Hematopoietic multipotent progenitor cell treated with erythropoietin and hydrocortisone succinate and interleukin-3 and kit ligand, for 6 days (in vitro differentiated cells): ENCODE measurements at regions not wholly inside any gene's neighbourhood (a gene's known extent, or its start where the extent isn't known, plus 50 kb on each side); places are given as distances from the start of the nearest gene placed in this dataset.

Experiments
- DNase-seq: peaks from one replicate; pipeline ENCODE4 v3.0.0-alpha.2; 2015

DNA sequence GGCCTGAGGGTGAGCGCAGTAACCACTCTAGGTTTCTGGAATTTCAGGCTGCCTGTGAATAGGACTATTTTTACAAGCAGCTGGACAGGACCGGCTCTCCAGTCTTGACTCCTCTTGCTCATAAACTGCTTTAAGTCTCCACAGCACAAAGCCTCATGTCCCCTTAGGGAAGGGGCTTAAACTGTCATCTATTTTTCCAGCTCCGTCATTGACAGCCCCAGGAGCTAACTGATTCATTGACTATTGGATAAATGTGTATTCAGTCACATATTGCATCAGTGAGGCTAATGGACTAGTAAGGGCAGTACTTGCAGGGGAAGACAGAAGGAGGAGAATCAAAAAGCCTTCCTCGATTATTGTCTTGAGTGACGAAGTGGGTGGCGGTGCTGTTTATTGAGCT, 719.4 kb upstream of the ADAMTS16 start:
- DNase-seq = no peak

DNA sequence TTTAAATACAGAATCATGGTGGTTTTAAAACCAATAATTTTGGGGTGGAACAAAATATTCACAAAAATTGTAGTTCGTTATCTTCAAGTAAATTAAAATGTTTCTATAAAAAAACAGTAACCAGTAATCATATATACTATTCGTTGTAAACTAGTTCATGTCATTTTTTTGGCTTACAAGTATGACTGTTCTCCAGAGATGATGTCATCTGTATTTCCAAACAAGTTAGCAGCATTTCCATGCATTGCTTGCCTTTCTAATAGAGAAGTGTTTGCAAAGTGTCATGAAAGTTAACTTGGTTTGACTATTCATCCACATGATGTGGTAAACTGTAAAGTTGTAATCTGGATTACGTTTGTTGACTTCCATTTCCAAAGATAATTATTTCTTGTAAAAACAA, 717.9 kb upstream of the ADAMTS16 start:
- DNase-seq = no peak

DNA sequence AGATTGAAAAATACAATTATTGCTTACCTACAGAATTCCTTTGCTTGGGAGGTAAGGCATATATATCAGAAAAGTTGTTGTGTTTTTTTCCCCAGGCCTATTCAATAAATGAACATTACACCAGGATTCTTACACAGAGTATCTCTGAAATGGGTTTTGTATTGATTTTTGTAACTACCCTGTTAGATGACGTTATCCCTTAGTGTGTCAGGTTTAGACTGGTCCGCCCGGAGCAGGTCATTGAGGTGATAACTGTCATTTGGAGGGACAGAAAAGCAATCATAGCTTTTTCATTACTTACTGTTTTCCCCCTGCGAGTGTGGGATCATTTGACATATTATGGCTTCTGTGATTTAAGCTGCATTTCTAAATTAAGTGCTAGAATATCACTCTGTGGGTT, 715.2 kb upstream of the ADAMTS16 start:
- DNase-seq = no peak

DNA sequence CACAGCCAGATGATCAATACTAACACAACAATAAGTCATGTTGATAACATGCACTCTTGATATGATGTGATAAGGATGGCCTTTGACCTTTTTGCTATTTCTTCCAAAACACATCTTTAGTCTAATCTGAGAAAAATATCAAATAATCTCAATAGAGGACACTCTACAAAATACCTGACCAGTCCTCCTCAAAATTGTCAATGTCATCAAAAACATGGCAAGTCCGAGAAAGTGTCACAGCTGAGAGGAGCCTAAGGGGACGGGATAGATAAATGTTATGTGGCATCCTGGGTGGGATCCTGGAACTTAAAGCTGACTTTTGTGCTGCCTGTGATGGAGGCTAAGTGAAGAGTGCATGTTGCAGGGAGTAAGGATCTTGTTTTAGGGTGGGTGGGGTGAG, 699.6 kb upstream of the ADAMTS16 start:
- DNase-seq = no peak

DNA sequence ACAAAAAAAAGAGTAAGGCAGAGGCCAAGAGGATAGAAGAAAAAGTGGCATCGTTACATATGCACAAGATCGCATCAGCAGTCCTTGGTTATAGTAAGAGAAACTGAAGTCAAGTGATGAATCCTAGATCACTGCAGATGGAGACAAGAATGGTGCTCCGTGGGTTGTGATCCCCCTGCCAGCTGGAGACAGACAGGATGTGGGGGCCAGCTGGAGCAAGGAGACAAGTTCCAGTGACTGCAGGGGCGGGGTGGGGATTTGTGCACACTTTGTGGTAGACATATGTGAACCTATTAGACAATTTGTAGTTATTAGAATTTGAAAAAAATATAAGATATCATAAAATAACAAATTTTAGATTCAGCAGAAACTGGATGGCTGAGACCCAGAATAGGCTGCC, 697.9 kb upstream of the ADAMTS16 start:
- DNase-seq = no peak

DNA sequence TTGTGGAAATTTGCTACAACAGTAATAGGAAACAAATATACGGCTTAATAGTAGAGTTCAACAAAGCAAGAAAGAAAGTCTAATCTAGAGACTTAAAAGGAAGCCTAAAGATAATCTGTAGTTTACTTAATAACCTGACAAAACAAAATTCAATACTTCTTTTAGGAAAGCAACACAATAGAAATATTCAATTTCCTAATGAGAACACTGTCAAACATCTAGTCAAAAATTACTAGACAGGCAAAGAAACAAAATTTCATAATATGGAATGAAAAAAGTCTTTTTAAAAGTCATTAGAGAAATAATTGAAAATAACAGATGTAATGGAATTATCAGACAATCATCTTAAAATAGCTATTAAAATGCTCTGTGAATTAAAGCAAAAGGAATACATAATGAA, 692.5 kb upstream of the ADAMTS16 start:
- DNase-seq = no peak

DNA sequence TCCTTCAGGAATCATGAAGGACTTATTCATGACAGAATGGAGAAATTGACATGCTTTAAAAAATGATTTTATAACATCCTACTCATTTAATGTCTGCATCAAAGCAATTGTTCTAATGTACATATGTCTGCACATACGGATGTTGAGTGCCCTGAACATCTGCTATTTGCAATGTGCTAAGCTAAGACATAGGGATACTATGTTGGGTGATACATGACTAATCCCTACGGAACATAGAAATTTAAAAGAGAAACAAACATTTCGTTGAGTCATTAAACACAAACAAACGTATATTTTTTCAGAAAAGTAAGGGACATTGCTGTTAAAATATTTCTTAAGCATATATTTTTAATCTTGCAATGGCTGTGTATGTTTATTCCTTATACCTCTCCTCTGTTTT, 686.5 kb upstream of the ADAMTS16 start:
- no peak for DNase-seq

DNA sequence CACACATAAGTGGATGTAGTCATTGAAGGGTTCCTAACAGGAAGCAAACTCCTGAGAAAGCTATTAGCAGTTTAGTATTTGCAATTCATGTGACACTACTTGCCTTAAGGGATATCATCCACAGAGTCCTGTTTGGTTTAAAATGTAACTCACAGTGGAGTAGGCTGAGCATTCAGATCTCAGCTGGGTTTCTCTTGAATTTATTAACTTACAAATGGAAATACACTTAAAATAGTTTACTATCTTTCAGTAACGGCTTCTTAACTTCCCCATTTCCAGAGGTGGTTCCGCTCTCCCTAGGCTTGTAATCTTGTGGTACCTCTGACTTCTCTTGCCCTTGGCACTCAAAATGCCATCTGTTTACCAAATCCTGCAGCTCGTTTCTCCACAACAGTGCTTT, 660.7 kb upstream of the ADAMTS16 start:
- DNase-seq = no peak

DNA sequence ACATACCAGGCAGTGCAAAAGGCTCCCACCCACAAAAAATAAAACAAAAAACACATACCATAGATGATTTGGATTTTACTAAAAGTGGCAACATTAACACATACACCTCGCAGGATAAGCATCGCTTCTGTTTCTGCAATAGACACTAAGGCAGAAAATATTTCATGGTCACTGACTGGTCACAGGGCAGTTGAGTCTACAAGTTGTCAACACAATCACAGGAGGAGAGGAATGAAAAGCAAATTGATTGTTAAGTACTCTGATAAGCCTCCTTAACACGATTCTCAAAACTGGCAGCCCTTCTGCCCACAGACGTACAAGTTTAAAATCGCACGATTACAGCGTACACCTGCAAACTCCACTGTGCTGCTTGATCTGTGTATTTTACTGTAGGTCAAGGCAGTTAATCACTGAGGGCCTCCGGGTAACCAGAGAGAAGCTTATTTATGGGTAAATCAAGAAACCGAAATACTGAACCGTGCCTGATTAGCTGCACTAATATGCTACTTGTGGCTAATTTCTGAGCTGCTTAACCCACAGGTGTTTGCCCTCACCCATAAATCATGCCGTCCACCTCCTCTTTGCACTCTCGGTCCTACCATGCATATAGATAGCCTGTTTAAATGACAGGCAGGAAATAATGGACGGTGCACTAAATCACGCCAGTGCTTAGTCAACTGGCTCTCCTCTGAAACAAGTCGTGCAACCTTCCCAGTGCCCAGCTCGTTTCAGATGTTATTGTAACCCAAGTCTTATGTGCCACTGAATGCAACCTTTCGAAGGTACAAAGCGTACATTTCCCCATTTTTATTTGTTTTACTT, 659.4 kb upstream of the ADAMTS16 start:
- no peak for DNase-seq

DNA sequence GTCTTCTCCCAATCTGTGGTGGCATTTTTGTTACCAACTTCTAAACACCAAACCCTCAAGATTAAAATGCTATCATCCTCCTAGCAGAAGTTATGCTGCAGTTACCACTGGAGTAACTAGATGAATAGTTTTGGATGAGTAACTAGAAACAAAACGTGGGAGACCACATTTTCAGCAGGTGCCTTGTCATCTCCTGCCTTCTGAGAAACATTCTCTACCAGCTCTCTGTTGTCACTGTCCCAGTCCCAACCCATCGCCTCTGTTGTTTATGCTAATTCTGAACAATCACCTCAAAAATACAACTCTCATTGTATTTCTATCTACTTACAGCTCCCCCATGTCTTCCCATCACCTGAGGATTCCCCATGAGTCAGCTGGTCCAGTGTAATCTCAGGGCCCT, 652.5 kb upstream of the ADAMTS16 start:
- no peak for DNase-seq

DNA sequence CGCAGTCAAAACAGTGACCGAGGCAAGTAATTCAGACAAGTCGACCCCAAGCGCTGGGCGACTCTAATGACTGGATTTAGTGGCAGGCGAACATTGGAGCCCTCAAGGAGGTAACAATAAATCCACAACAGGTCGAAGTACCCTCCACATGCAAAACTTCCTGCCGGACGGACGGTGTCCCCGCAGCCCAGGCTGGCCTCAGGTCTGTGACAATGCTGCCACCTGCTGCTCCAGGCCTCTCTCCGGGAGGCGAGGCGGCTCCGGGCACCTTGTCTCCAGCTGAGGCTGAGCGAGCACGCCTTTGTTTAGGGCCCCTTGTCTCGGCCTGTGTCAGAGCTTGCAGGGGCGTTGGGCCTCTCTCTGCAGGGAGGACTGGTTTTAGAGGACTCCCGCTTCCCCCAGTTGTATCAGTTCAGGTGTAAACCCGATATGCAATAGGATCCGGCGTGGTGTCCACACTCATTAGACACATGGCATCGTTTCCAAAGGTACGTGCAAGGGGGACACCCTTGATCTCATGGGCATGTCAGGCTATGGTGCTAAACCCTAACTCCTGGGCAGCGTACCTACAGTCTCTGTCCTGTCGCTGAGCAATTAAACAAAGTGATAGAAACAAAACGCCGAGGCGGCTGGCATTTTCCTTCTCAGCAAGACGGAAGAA, 628.0 kb upstream of the ADAMTS16 start:
- peak; percentile 2 for DNase-seq

DNA sequence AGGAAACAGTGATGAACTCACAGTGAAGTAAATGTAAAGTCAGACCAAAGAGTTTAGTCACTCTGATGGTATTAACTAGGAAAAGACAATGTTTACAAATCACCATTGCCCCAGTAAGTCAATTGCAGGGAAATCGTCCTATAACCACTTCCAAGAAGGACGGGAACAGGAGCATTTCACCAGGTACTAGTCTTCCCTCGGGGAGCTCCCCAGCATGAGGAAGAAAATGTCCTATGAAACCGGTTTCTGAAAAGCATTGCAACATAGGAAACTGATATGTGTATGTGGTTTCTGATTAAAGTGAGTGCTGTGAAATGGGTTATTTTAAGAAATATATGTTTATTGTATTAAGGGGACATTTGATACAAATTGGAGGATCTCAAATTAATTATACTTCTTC, 626.7 kb upstream of the ADAMTS16 start:
- DNase-seq = no peak

DNA sequence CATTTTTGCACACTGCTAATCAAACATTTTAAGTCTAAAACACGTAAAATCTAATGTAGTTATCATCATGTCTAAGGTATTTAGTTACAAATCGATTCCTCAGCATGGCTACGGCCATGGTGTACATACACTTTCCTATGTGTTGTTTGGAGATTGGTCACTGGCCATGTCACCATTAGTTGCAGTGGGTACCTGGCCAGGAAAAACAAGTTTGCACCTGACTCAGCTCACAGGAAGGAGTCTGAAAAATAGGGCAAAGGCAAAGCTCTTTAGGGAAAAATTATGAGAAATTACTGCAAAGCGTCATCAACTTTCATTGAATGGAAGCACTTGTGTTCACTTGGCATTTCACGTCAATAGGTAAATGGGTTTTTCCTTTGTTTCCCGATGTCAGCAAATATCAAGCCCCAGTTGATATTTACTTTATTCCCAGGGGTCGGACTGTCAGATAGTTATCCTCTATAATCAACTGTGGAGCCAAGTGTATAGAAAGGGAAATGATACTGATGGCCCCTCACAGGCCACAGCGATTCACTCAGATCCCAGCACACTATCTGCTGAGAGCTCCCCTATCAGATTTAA, 626.0 kb upstream of the ADAMTS16 start:
- DNase-seq = no peak

DNA sequence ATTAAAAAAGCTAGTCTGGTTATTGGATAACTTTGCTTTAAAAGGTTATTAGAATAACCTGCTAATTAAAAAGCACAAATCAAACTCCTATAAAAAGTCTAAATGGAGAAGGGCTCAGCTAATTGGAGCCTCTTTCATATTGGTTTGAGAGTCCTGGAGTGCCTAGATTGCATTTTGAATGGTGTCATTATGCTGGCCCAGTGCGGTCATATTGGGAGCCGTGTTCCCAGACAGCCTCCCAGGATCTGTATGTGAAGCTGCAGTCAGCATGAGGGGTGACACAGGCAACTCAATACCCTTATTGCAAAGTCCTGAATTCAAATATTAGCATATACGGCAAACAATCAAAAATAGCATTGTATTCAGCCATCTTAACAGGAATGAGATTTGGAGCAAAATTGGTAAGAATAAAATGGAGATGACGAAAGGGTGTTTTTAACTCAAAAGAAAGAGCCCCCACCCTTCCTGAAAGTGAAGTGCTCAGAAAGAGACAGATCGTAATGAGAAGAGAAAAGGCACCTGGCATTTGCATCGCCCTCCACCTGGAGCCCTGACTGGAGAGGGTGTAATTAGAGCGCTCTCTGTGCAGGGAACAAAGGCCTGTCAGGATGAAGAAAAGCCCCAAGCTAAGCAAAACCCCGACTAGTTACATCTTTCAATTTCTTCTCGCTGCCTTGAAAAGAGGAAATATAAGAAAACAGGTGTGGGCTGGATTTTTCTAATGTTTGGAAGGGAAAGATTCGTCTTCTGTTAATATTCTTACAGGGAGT, 621.0 kb upstream of the ADAMTS16 start:
- DNase-seq = no peak

DNA sequence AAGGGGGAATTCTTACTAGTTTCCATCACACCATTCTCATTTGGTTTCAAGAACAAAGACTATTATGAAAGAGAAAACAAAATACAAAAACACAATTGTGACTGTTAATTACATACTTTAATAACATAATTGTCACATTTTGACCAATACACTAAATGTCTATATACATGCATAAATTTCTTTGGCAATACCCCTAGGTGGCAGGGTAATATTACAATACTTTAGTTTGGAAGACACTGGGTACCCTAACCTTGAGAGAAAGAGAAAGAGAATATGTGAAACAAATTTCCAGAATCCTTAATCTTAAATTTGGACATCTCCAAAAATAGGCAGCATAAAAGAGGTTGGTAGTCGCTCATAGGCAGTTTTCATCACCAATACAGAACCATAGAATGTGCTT, 619.6 kb upstream of the ADAMTS16 start:
- DNase-seq = no peak

DNA sequence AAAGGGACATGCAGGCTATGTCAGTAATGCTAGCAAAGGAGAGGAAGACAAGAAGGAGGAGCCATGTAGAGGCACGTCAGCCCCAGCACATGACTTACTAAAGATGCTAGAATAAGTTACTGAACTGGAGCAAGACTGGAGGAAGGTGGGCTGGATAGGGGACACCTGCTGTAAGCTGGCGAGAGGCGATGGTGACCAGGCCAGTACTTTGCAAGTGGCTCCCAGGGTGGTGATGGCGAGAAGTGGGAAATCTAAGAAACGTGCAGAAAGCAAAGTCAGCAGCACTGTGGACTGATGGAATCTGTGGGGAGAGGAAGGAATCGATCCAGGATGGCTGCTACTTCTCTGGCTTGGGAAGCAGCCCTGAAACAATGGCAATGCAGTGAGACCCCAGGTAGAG, 617.1 kb upstream of the ADAMTS16 start:
- no peak for DNase-seq

DNA sequence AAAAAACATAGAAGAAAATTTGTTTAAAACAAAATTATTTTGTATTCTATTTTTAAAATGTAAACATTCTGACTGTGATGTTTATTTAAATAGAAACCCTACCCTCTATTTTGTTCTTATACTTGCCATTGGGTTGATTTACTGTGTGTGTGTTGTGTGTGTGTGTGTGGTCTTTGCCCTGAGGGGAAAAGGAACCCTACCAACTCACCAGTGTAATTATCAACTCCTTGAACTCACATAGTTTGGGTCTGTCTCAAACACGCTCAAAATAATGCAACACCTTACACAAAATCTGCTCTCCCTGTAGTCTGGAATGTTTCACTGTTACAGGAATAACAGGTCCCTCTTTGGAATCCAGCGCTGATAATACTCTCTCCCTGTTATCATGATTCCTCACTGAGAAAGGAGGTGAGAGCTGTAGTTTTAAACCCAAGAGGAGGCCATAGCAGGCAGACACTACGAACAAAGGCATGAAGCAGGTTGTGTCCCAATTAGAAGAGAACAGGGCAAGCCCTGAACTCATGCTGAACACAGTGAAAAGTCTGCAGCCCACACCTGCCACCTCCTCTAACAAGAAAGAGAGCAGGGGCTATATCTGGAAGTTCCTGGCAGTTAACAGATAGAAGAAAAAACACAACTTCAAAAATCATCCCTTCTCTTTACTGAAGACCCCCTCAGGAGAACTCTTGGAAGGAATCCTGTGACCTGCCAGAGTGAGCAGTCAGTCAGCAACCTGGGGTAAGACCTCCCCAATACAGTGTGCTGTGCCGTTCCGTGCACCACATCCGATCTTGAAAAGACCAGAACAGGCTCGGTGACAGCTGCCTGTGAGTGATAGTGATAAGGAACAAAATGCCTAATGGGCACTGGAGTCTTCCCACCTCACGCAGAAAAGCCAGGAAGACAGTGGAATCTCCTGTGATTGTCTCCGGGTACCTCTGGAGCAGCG, 608.1 kb upstream of the ADAMTS16 start:
- DNase-seq = no peak

DNA sequence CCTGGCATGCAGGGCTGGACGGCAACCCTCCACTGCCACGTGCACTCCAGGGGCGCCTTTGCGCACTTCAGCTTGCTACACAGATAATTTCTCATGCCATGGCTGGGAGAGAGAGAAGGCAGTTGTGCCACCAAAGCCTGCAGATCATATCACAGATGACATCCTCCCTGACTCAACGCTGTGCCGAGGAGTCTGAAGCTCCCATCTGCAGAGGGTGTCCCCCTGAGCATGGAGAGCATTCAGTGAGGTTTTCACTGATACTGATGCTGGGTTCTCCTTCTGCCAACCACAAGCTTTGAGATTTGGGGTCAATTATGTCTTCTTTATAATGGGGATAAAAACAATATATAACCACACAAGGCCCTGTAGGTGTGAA, 607.4 kb upstream of the ADAMTS16 start:
- DNase-seq = no peak

DNA sequence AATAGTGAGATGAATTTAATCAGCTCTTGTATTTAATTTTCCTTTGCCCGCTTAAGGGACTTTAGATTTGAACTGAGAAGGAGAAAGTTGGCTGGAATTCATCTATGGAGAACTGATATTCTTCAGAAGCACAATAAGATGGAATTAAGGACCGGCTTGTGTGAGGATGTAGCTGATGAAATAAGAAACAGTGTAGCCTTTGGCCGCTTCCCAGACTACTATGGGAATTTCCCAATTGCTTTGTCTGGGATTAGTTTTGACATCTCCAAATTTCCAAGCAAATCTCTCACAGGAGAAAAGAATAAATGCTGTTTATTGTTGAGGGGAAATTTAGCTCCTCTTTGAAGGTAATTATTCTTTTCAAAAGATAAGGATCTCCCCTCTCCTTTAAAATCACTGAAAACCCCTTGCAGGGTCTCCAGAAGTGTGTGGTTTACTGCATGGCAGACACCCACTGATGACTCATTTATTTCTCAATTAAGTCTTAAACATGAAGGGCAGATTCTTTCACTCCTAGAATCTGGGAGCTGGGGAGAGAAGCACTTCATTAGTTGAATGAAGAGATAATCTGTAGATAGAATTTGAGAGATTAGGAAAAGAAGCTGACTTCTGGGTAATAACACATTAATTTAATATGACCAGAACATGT, 606.5 kb upstream of the ADAMTS16 start:
- no peak for DNase-seq

DNA sequence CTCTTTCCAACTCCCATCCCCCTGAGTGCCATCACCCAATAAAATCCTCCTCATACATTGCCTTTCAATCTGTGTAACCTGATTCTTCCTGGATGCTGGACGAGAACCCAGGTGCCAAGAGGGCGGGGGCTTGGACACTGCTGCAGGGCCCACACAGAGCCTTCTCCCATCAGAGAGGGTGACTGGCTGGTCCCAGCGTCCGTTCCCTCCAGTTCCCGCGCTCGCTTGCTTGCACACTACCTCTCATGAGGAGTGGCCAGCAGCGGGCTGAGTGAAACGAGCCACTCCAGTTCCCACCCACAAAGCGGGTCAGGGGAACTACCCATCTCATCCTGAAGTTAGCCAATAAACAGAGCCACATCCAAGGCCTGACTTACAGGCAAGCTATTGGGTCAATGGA, 602.6 kb upstream of the ADAMTS16 start:
- no peak for DNase-seq

DNA sequence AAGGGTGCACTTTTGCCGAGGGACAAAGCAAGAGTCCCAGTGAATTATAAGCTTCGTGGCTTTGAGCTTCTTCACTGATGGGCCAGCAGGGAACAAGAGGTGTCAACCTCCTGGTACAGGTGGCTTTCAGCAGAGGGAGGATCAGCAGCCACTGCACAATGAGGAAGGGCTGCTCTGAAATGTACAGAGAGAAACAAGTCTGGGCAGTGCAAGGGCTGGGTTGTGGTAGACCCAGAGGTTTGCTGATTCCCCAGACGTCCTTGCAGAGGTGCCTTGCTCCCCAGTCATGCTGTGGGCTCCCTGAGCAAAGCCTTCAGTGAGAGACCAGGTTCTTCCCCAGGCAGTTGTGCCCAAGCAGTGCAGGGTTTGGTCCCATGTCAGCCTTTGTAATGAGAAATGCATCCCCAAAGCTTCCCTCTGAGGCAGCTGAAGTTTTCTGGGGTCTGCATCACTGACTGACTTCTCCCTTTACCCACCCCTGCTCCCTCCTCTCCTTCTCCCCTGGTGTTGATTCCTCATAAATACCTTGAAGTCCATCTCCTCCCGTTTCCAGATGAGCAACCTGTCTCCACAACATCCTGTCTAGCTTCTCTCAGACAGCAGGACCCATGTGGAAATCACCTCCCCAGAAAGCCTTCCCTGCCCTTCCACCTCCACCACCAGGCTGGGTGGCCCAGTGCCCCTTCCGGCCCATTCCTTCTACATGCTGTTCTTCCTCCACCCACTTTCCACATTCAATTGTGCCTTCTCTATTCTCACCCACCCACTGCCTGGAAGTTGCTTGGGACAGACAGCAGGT, 599.6 kb upstream of the ADAMTS16 start:
- DNase-seq = no peak
